Activated CD4-positive, alpha-beta T cell treated with anti-CD3 and anti-CD28 coated beads for 24 hours (primary cell): ENCODE measurements at regions not wholly inside any gene's neighbourhood (a gene's known extent, or its start where the extent isn't known, plus 50 kb on each side); places are given as distances from the start of the nearest gene placed in this dataset.
"Not testable (repeated sequence)": the region's sequence is repeated elsewhere in the genome, so short reads cannot be mapped to it uniquely, and the experiment has no call there.

Experiments used
- DNase-seq, 2 donors: peaks; one replicate each; pipeline ENCODE4 v3.0.0-alpha.2; 2020; ENCODE audit warnings: low read depth in 2 of 2

DNA sequence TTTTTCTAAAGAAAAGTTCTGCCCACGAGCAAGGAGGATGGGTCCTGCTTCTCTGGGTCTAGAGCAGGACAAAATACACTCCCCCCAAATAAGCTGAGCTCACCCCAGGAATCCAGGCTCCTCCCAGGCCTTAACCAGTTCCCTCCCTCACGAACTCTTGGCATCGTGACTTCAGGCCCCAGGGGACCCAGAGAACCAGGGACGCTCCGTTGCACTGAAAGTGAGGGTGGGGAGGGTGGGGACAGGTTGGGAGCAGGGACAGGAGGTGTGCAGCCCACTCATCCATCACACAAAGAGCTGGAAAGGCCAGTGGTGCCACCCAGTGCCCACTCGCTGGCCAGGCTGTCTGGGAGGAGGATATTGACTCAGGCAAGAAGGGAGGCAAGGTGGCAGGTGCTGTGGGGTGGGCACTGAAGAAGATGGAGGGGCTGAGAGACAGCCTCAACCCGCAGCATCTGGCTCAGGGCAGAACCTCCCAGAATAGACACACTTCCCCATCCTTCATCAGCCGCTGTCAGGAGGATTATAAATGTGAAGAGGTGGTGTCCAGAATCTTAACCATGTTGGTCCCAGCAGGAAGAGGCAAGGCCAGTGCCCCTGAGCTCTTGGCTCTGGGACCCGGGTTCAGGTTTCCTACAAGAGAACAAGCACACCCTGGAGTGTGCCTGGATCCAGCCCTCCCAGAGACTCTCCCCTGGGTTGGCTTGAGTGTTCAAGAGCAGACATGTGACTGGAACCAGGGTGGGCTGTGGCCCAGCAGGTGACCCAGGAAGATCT lies 67.9 kb upstream of the RPL38 start:
- DNase-seq: no peak

GRCh38 chr17:74137416-74137815 lies 66.1 kb upstream of the RPL38 start:
- no peak for DNase-seq

GRCh38 chr17:74139120-74139519 lies 64.4 kb upstream of the RPL38 start:
- DNase-seq: no peak

- DNase-seq: no peak
These were observed 63.2 kb upstream of the RPL38 start for GRCh38 chr17:74140282-74140681.

GRCh38 chr17:74141612-74142011 lies 61.9 kb upstream of the RPL38 start:
- no peak for DNase-seq

DNA sequence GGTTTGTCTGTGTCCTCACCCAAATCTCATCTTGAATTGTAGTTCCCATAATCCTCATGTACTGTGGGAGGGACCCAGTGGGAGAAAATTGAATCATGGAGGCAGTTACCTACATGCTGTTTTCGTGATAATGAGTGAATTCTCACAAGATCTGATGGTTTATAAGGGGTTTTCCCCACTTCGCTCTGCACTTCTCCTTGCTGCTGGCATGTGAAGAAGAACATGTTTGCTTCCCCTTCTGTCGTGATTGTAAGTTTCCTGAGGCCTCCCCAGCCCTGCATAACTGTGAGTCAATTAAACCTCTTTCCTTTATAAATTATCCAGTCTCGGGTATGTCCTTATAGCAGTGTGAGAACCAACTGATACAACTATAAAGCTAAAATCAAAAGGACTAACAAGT lies 60.2 kb upstream of the RPL38 start:
- not testable (repeated sequence) for DNase-seq

DNA sequence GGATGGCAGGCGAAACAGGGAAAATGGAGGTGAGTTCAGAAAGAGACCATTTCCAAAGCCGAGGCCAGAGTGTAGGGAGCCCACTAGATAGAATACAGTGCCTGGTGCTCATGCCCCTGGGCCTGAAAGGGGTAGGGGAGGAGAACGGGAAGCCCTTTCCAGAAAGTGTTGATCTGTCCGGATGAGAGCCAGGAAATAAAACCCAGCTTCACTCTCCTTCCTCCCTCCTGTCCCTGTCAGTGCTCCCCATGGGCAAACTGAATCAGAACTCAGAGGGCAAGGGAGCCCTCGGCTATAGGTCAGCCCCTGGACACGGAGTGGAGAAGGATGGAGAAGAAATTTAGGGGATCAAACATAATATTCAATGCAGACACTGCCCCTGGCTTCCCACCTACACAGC lies 57.7 kb upstream of the RPL38 start:
- no peak for DNase-seq

- no peak for DNase-seq
These were observed 57.3 kb upstream of the RPL38 start for GRCh38 chr17:74146196-74146595.

DNA sequence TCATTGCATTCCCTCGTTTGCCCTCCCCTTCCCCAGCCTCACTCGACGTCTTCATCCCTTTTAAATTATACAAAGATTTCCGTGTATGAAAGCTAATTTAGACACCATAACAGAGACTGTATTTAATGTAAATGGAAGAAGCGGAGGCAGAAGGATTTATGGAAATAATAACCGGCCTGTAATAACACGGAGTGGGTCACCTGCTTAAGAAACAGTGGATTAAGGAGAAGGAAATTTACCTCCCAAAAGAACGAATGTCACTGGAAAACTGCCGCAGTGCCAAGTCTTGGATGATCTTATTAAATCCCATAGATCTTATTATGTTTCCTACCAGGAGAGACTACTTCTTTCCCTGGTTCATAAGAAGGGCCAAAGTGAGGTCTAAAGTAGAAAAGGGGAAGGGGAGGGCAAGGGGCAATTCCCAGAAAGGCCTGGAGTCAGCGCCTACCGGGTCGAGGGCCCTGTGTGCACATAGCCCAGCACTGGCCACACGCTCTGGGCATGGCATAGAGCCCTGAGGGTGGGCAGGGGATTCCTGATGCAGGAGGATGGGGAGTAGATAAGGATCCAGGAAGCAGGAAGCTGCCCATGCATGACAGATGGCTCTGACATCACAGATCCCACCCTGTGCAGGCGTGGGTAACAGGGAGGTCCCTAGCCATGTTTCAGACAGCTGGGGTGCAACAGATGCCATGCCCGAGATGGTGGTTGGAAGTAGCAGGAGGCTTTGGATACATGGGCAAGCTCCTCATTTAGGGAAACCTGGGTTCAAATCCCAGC lies 56.2 kb upstream of the RPL38 start:
- no peak for DNase-seq

- DNase-seq: no peak
These were observed 55.5 kb upstream of the RPL38 start for GRCh38 chr17:74147966-74148365.

DNA sequence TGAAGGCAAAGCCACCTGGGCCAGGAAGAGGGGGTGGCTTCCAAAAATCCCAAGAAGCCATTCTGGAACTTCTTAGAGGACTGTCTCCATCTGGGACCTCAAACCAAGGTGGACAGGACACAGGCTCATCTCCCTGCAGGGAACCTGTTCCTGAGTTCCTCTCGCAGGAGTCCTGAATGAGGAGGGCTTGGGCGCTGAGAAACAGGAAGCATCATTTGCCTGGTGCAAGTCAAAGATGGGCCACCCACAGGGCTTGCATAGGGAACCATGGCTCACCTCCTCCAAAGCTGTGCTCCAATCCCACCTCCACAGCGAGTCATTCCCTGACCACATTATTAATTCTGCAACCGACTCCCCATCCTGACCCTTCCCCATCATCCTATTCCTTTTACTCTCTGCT lies 55.0 kb upstream of the RPL38 start:
- DNase-seq: no peak

DNA sequence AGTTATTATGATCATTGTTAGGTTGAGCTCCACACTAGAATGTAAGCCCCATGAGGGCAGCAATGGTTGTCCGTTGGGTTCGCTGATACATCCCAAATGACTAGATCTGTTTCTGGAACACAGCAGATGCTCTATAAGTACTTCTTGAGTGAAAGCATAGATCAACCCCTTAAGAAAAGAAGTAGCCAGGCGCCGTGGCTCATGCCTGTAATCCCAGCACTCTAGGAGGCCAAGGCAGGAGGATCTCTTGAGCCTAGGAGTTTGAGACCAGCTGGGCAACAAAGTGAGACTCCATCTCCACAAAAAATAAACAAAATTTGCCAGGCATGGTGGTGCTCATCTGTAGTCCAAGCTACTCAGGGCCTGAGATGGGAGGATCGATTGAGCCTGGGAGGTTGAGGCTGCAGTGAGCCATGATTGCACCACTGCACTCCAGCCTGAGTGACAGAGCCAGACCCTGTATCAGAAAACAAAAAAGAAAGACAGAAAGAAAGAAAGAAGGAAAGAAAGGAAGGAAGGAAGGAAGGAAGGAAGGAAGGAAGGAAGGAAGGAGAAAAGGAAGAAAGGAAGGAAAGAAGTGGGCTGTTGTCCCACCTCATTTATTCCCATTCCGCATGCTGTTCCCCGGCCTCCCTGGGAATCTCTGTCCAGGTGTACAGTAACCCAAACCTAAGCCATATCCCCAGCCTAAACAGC lies 54.4 kb upstream of the RPL38 start:
- DNase-seq: no peak

DNA sequence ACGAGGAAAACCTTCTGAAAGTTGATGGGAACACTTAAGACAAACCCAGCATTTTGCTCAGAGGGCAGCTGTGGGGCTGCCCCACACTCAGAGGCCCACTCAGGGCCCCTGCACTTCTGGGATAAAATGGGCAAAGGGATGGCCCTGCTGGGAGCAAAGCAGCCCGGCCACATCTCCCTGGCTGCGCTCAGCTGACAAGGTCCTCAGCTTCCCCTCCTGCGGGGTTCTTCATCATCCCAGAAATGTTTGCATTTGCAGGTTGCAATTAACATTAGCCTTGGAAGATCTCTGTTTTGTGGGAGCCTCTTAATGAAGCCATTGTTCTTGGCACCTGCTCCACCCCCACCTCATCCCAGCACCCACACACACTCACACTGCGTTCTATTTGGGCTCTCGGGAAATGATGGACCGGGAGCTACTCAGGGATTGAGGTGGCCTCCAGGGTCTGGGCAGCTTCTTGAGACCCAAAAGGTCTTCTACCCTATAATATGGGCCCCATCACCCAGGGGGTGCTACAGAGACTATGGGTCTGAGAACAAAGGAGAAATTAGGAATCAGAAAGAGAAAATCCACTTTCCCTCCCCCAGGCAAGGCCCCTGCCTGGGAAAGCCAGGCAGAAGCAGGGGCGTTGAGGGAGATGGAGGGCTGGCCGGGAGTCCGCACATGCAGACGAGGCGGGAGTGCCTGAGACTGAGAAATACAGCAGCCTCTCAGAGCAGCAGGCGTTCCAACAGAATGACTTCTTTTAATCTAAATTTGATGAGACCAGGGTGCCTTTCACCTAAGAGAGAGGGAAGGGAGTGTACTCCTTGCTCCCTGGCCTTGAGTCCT lies 53.7 kb upstream of the RPL38 start:
- DNase-seq: no peak

DNA sequence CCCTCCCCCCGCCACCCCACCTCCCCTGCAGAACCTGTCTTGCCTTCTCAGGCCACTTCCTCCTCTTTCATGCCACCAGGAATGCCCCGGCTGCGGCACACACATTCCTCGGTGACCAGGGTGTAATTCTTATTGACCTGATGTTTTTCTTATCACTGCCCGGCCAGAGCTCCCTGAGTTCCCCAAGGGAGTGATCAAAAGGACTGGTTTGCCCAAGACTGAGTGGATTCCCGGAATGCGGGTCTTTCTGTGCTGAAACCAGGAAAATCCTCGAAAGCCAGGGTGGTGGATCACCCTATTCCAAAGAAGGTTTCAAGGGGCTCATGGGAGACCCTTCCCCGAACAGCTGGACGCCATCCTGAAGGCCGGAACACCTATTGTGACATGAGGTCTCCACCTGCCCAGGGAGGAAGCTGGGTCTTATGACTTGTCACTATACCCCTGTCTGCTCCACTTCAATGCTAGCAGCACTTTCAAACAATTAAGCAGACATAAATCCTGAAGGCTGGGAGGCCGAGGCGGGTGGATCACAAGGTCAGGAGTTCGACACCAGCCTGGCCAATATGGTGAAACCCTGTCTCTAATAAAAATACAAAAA lies 53.0 kb upstream of the RPL38 start:
- DNase-seq: no peak

- DNase-seq: no peak
These were observed 51.7 kb upstream of the RPL38 start for GRCh38 chr17:74151551-74152315.

- no peak for DNase-seq
These were observed 50.7 kb upstream of the RPL38 start for GRCh38 chr17:74152591-74153455.

DNA sequence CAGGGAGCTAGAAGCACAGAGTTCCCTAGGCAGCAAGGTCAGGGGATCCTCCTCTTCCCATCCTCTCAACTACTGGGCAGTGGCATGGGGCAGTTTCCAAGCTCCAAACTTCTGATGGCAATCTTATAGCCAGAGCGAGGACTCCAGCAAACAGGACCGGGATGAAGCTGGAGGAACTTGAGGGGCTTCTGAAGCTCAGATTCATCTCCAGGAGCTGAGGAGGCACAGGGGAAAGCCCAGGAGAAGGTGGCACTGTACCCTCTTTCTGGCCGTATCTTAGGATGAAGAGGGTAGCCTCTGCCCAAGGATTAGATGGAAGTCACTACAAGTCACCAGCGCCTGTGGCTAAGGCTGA lies 50.0 kb upstream of the RPL38 start:
- DNase-seq: no peak
